COLO668 (cell line): ENCODE measurements at regions not wholly inside any gene's neighbourhood (a gene's known extent, or its start where the extent isn't known, plus 50 kb on each side); places are given as distances from the start of the nearest gene placed in this dataset.

Experiments used
- DNase-seq: peaks from one replicate; lab custom pipeline; 2025; ENCODE audit not compliant: unreplicated experiment; lab: John Stamatoyannopoulos, UW

GRCh38 chr12:118606690-118607089 lies 230.3 kb downstream of the SUDS3 start:
- no peak for DNase-seq

GRCh38 chr12:118607831-118608230 lies 231.5 kb downstream of the SUDS3 start:
- DNase-seq: no peak

- DNase-seq: no peak
These were observed 232.5 kb downstream of the SUDS3 start for GRCh38 chr12:118608770-118609344.

GRCh38 chr12:118611295-118611694 lies 234.9 kb downstream of the SUDS3 start:
- peak; percentile 51 for DNase-seq

- DNase-seq: no peak
These were observed 235.4 kb downstream of the SUDS3 start for GRCh38 chr12:118611770-118612169.

- DNase-seq: no peak
These were observed 241.5 kb downstream of the SUDS3 start for GRCh38 chr12:118617611-118618450.

GRCh38 chr12:118618695-118619094 lies 242.3 kb downstream of the SUDS3 start:
- no peak for DNase-seq

- no peak for DNase-seq
These were observed 248.8 kb downstream of the SUDS3 start for GRCh38 chr12:118625050-118625675.

- DNase-seq: no peak
These were observed 256.7 kb downstream of the SUDS3 start for GRCh38 chr12:118633071-118633470.

GRCh38 chr12:118635276-118635675 lies 258.9 kb downstream of the SUDS3 start:
- DNase-seq: no peak

GRCh38 chr12:118637767-118638370 lies 261.5 kb downstream of the SUDS3 start:
- DNase-seq: no peak

- no peak for DNase-seq
These were observed 264.9 kb downstream of the SUDS3 start for GRCh38 chr12:118641249-118641648.

GRCh38 chr12:118645219-118645618 lies 268.9 kb downstream of the SUDS3 start:
- no peak for DNase-seq

GRCh38 chr12:118649765-118650585 lies 273.6 kb downstream of the SUDS3 start:
- DNase-seq: no peak

- DNase-seq: no peak
These were observed 274.2 kb downstream of the SUDS3 start for GRCh38 chr12:118650586-118650960.

- DNase-seq: no peak
These were observed 275.1 kb downstream of the SUDS3 start for GRCh38 chr12:118651487-118651886.

- DNase-seq: no peak
These were observed 279.2 kb downstream of the SUDS3 start for GRCh38 chr12:118655588-118655987.

- DNase-seq: peak; percentile 8
These were observed 300.9 kb upstream of the SRRM4 start for GRCh38 chr12:118680356-118680963.

- no peak for DNase-seq
These were observed 298.7 kb upstream of the SRRM4 start for GRCh38 chr12:118682656-118683055.

GRCh38 chr12:118685983-118686607 lies 295.2 kb upstream of the SRRM4 start:
- no peak for DNase-seq
